ENCODE measurements at regions not wholly inside any gene's neighbourhood (a gene's known extent, or its start where the extent isn't known, plus 50 kb on each side); places are given as distances from the start of the nearest gene placed in this dataset.

GRCh38 chr18:52008330-52008729, 331.7 kb upstream of the DCC start:
- FAIRE-seq (no peak), ATAC-seq (no peak), DNase-seq (ENCODE audit: extremely low read depth in 1 of 4, low spot score in 3 of 4) (no peak)
- Histone ChIP-seq H3K27me3 (ENCODE audit: control insufficient read depth in 2 of 2, insufficient read depth in 2 of 2, low read length in 2 of 2) (no peaks in the 10 kb centered on the region), H3K9me1 (ENCODE audit: control insufficient read depth, insufficient read depth, low read length) (no peaks in the 10 kb centered on the region), H3K4me1 (replicated peaks in 1 of 2; ENCODE audit: control insufficient read depth in 2 of 2, insufficient read depth in 2 of 2, low read length in 2 of 2) (no peaks in the 10 kb centered on the region), H3K9me3 (replicated peaks; ENCODE audit: control insufficient read depth, insufficient read depth, low read depth, low read length) (no peaks in the 10 kb centered on the region), H3K9ac (ENCODE audit: insufficient read depth in 1 of 2, low read depth in 2 of 2, low read length in 2 of 2) (no peak overlapping the region), H3K36me3 (ENCODE audit: control insufficient read depth, insufficient read depth, low read length) (no peaks in the 10 kb centered on the region), H2AFZ (ENCODE audit: low read depth, low read length) (no peak overlapping the region), H3K27ac (ENCODE audit: extremely low read depth, low read depth, low read length) (no peak overlapping the region), H4K20me1 (replicated peaks; ENCODE audit: control insufficient read depth, insufficient read depth, low read length) (no peaks in the 10 kb centered on the region), H3K4me2 (ENCODE audit: insufficient read depth, low read length) (no peak overlapping the region), H3K79me2 (ENCODE audit: control insufficient read depth, insufficient read depth, low read length) (no peaks in the 10 kb centered on the region), H3K4me3 (no peak overlapping the region)
- ChIA-PET CTCF (ENCODE audit: low intra/inter-chr PET ratio) (no interaction called here), POLR2A (no interaction called here)
- no TSS peak for BruUV-seq (replicated peaks)
- in situ Hi-C loops (cut with MboI): no loop called here
- intact Hi-C loops (cut with micrococcal nuclease): no loop called here
- 0% methylated on average over 3 of the region's 3 CpGs for WGBS (ENCODE audit: insufficient coverage, low coverage, missing lambda C conversion rate)
- TF ChIP-seq U2AF1 (optimal IDR thresholded peaks at IDR 0.05; ENCODE audit: low read depth, low read length): no peak
- no peak for TF ChIP-seq HMBOX1 (IDR thresholded peaks at IDR 0.05)

DNA sequence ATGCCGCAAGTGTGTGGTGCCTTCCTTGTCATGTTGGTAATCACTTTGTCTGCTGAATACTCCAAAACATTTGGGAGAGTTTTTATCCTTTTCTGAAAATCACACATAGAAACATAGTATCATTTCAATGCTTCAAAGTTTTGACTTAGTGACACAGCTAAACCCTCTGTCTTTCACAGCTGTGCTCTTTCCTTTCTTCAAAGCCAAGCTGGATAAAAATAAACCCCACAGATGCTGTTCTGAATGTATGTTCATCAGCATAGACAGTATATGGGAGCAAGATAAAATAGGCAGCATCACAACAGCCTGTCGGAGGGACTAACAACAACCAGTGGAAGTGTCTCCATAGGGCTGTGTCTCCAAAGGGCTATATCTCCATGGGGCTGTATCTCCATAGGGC, 331.3 kb upstream of the DCC start:
- no peaks in the 10 kb centered on the region for H3K27me3 ChIP-seq (ENCODE audit: control insufficient read depth in 2 of 2, insufficient read depth in 2 of 2, low read length in 2 of 2)
- no peaks in the 10 kb centered on the region for H3K4me1 ChIP-seq (replicated peaks in 1 of 2; ENCODE audit: control insufficient read depth in 2 of 2, insufficient read depth in 2 of 2, low read length in 2 of 2)
- no peaks in the 10 kb centered on the region for H4K20me1 ChIP-seq (replicated peaks; ENCODE audit: control insufficient read depth, insufficient read depth, low read length)
- H3K27ac ChIP-seq (ENCODE audit: extremely low read depth, low read depth, low read length): no peak overlapping the region
- ATAC-seq (no peak), FAIRE-seq (no peak), DNase-seq (ENCODE audit: extremely low read depth in 1 of 4, low spot score in 3 of 4) (no peak)
- in situ Hi-C loops (cut with MboI): no loop called here
- no peaks in the 10 kb centered on the region for H3K9me1 ChIP-seq (ENCODE audit: control insufficient read depth, insufficient read depth, low read length)
- no peak overlapping the region for H3K4me3 ChIP-seq
- no peak overlapping the region for H3K4me2 ChIP-seq (ENCODE audit: insufficient read depth, low read length)
- POLR2A ChIA-PET: no interaction called here
- BruUV-seq (replicated peaks): no TSS peak
- H3K9ac ChIP-seq (ENCODE audit: insufficient read depth in 1 of 2, low read depth in 2 of 2, low read length in 2 of 2): no peak overlapping the region
- intact Hi-C loops (cut with micrococcal nuclease): no loop called here
- no peaks in the 10 kb centered on the region for H3K36me3 ChIP-seq (ENCODE audit: control insufficient read depth, insufficient read depth, low read length)
- CTCF ChIA-PET (ENCODE audit: low intra/inter-chr PET ratio): no interaction called here
- no peaks in the 10 kb centered on the region for H3K9me3 ChIP-seq (replicated peaks; ENCODE audit: control insufficient read depth, insufficient read depth, low read depth, low read length)
- WGBS (ENCODE audit: insufficient coverage, low coverage, missing lambda C conversion rate): 0% methylated on average over 2 of the region's 2 CpGs
- no peak for TF ChIP-seq TAF7 (tag; IDR thresholded peaks at IDR 0.05)
- TF ChIP-seq KDM5B (IDR thresholded peaks at IDR 0.05; ENCODE audit: insufficient replicate concordance, low read depth, low read length): no peak
- H2AFZ ChIP-seq (ENCODE audit: low read depth, low read length): no peak overlapping the region
- H3K79me2 ChIP-seq (ENCODE audit: control insufficient read depth, insufficient read depth, low read length): no peaks in the 10 kb centered on the region

Data from K562 (cell line).